Fibroblast of skin of right quadriceps (primary cell): ENCODE measurements at regions not wholly inside any gene's neighbourhood (a gene's known extent, or its start where the extent isn't known, plus 50 kb on each side); places are given as distances from the start of the nearest gene placed in this dataset.
A peak's percentile ranks its signal among the peaks of the same experiment; 100 is the strongest.

Experiments
- DNase-seq: peaks from one replicate; pipeline ENCODE4 v3.0.0-alpha.2; 2013

DNA sequence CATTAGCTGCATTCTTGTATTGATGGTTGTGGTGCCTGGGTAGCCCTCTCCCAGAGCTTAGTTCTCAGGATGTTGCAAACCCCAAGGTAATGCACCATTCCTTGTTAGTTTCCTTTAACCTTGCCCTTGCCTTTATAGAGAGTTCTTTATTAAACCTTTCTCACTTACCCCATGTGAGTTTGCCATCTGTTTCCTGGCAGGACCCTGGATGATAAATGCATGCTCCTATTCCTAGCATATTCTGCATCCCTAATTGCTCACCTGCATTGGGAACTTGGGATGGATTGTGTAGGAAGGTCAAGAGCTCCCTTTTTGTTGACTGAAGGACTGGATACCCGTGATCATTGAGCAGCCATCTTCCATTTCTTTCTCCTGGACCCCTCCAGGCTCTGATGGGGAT is 59.9 kb upstream of the AP1S2 start:
- no peak for DNase-seq

DNA sequence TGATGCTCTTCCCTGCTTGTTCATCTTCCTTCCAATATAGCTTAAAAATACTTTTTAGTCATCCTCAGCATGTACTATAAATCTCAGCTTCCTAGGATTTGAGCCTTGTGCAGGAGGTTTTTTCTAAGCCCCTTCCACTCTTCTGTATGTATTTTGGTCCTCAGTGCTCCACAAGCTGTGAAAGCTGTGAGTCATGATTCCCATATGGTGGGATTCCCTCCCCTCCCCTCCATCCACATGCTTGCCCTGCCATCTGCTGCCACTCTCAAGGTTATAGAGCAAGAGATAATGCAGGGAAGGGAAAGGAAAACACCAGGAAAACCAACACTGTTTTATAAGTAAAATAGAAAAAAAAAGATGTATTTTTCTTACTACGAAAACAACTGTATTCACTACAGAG is 58.5 kb upstream of the AP1S2 start:
- DNase-seq, result no peak

GRCh38 chrX:15911734-15912550 is 57.3 kb upstream of the AP1S2 start:
- peak; percentile 14 for DNase-seq

GRCh38 chrX:15909605-15910004 is 55.0 kb upstream of the AP1S2 start:
- no peak for DNase-seq

- DNase-seq, result no peak
Measured at GRCh38 chrX:15908603-15909290, 54.1 kb upstream of the AP1S2 start.

DNA sequence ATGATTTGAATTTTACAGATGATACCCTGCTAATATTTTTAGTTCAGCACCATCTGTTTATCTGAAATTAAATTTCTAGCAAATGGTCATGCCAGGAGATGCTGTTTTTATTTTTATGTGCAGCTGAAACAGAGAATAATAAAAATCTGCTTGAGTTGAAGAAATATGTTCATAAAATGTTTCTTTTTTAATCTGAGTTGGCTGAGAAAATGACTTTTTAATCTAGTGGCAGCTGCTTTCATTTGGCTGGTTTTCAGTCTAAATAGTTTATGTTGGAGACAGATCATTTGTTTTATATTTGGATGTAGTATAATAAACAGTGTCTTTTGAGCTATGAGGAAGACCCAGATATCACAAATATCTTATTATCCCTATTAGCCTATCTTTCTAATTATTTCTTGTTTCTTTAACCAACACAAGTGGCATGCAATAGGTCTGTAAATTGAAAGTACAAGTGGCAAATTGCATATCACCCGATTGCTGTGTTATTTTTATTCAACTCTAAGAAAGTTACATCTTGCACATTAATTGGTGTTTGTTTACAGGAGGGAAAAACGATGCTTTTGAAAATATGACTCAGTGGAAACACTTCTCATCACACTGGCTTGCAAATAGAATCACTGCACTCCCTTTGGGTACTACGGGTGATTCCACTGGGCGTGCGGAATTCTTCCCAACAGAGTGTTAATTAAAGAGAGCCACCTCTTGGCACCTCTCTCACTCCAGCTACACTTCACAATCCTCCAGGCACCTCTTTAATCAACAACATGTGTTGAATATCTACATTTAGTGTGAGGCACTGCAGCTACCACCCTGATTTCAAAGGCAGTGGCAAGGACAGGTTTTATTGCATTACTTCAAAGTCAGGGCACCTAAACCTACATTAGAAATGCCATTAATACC is 51.7 kb upstream of the AP1S2 start:
- DNase-seq, result no peak
